ENCODE measurements at regions not wholly inside any gene's neighbourhood (a gene's known extent, or its start where the extent isn't known, plus 50 kb on each side); places are given as distances from the start of the nearest gene placed in this dataset.

DNA sequence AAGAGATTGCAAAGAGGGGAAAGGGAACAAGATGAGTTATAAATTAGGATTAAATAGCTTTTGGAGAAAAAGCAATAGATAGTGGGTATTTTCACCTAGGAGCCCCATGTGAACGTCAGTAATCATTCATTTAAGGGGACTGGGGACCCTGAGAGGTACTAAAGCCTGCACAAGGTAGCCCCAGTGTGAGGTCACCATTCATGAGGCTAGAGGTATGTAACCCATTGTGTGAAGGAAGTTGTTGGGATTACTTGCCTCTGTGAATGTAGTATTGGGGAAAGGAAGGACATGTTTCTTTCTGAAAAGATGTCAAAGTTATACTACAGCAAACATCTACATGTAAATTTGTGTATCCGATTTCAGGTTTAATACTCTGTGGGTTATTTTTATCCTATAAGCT, 276.8 kb downstream of the TBX15 start:
- TF ChIP-seq, protein P1, sequence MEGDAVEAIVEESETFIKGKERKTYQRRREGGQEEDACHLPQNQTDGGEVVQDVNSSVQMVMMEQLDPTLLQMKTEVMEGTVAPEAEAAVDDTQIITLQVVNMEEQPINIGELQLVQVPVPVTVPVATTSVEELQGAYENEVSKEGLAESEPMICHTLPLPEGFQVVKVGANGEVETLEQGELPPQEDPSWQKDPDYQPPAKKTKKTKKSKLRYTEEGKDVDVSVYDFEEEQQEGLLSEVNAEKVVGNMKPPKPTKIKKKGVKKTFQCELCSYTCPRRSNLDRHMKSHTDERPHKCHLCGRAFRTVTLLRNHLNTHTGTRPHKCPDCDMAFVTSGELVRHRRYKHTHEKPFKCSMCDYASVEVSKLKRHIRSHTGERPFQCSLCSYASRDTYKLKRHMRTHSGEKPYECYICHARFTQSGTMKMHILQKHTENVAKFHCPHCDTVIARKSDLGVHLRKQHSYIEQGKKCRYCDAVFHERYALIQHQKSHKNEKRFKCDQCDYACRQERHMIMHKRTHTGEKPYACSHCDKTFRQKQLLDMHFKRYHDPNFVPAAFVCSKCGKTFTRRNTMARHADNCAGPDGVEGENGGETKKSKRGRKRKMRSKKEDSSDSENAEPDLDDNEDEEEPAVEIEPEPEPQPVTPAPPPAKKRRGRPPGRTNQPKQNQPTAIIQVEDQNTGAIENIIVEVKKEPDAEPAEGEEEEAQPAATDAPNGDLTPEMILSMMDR (IDR thresholded peaks at IDR 0.05; ENCODE audit: low read depth, low read length, poor library complexity, severe bottlenecking), result no peak
- TF ChIP-seq EZH2phosphoT487 (IDR thresholded peaks at IDR 0.05; ENCODE audit: borderline replicate concordance, low read length), result no peak
